A673 (cell line): ENCODE measurements at regions not wholly inside any gene's neighbourhood (a gene's known extent, or its start where the extent isn't known, plus 50 kb on each side); places are given as distances from the start of the nearest gene placed in this dataset.
"Not testable (repeated sequence)": the region's sequence is repeated elsewhere in the genome, so short reads cannot be mapped to it uniquely, and the experiment has no call there.

ENCODE experiments used
- CTCF ChIP-seq: fragments of 300-800, 200-600 bp; sonication (generic); conservative IDR thresholded peaks from 2 replicates; pipeline ENCODE4 v1.5.1; 2017; ENCODE audit warnings: low read depth, mild to moderate bottlenecking, antibody characterized with exemption, low read length, moderate library complexity, mixed read lengths
- EZH2 ChIP-seq: fragments of 200-600 bp; sonication (generic); IDR thresholded peaks from 2 replicates; pipeline ENCODE4 v1.6.1; 2017; ENCODE audit warnings: borderline replicate concordance, low read depth, mild to moderate bottlenecking, mixed read lengths, antibody characterized with exemption, low read length; ENCODE audit not compliant: poor library complexity, severe bottlenecking

GRCh38 chr2:110318898-110319297 lies 106.6 kb upstream of the MTLN start:
- not testable (repeated sequence) for TF ChIP-seq CTCF, EZH2
